HepG2 (cell line): ENCODE measurements at regions not wholly inside any gene's neighbourhood (a gene's known extent, or its start where the extent isn't known, plus 50 kb on each side); places are given as distances from the start of the nearest gene placed in this dataset.

ENCODE experiments used
- ATAC-seq: fragments of 200-7000 bp; cut with Tn5 transposase; 3 replicates; pipeline ENCODE4 v1.9.1; 2020; ENCODE audit warnings: mild to moderate bottlenecking, moderate library complexity
- BruUV-seq: library from RNA; stranded (reverse); fragments of 400-500 nt; replicated peaks from 2 replicates; lab custom pipeline; 2021; lab: Mats Ljungman, UMichigan
- CTCF ChIA-PET: fragments of 300-600 bp; formaldehyde crosslinking; extraction: SDS; loops from one replicate; lab custom pipeline; 2021; ENCODE audit warnings: low total read pairs, inconsistent platforms, low intra/inter-chr PET ratio; lab: Yijun Ruan, JAX
- POLR2A ChIA-PET: fragments of 350-600 bp; sonication (Branson Sonifier 250); formaldehyde crosslinking; loops from one replicate; lab custom pipeline; 2020; ENCODE audit warnings: antibody characterized with exemption, inconsistent platforms; lab: Yijun Ruan, JAX
- DNase-seq: peaks from one replicate; pipeline ENCODE4 v3.0.0-alpha.2; 2015; ENCODE audit warnings: low spot score
- FAIRE-seq: peaks from 3 replicates; lab custom pipeline; 2011; peaks lifted over from hg19 to GRCh38; lab: Jason Lieb, UNC
- H2AFZ ChIP-seq: one replicate; pipeline ENCODE4 v1.6.1; 2011; ENCODE audit warnings: low read length, inconsistent platforms
- H3K27ac ChIP-seq: fragments of 300-600 bp; 3 replicates; pipeline ENCODE4 v1.8.0; 2011; ENCODE audit warnings: mixed run types, mild to moderate bottlenecking, mixed read lengths, low read length, inconsistent platforms; ENCODE audit not compliant: insufficient read depth; ENCODE audit errors: extremely low read length
- H3K27me3 ChIP-seq, 2 experiments: fragments of 200-600 bp in 1 of 2; 2 replicates in 1 of 2; 3 replicates in 1 of 2; pipeline versions ENCODE4 v1.6.0 to v1.8.0; 2011; ENCODE audit warnings: low read length in 2 of 2, mild to moderate bottlenecking in 2 of 2, moderate library complexity in 2 of 2, inconsistent platforms in 1 of 2; ENCODE audit not compliant: insufficient read depth in 2 of 2, control insufficient read depth in 1 of 2
- H3K36me3 ChIP-seq, 2 experiments: fragments of 200-600 bp in 1 of 2; replicated peaks in 1 of 2; 2 replicates in 1 of 2; 3 replicates in 1 of 2; pipeline versions ENCODE4 v1.5.1 to v1.8.0; 2011; ENCODE audit warnings: low read length in 2 of 2, inconsistent platforms in 1 of 2; ENCODE audit not compliant: insufficient read depth in 2 of 2, control insufficient read depth in 1 of 2
- H3K4me1 ChIP-seq: 2 replicates; pipeline ENCODE4 v1.5.1; 2012; ENCODE audit warnings: low read length, inconsistent platforms; ENCODE audit not compliant: insufficient read depth
- H3K4me2 ChIP-seq: 2 replicates; pipeline ENCODE4 v1.6.0; 2011; ENCODE audit warnings: low read depth, low read length, inconsistent platforms
- H3K4me3 ChIP-seq, 3 experiments: fragments of 200-600 bp in 1 of 3; sonication (generic), shearing (Covaris generic) in 1 of 3; replicated peaks in 1 of 3; 2 replicates each; pipeline ENCODE4 v1.5.1; 2011 to 2016; ENCODE audit warnings: low read length in 3 of 3, inconsistent platforms in 2 of 3, low read depth in 2 of 3, mild to moderate bottlenecking in 2 of 3, control low read depth in 1 of 3, mixed read lengths in 1 of 3; ENCODE audit not compliant: insufficient read depth in 1 of 3
- H3K79me2 ChIP-seq: one replicate; pipeline ENCODE4 v1.6.1; 2011; ENCODE audit warnings: low read length, inconsistent platforms; ENCODE audit not compliant: insufficient read depth
- H3K9ac ChIP-seq: 2 replicates; pipeline ENCODE4 v1.6.0; 2011; ENCODE audit warnings: mild to moderate bottlenecking, low read depth, low read length, inconsistent platforms; ENCODE audit not compliant: insufficient read depth
- H3K9me3 ChIP-seq: 2 replicates; pipeline ENCODE4 v1.5.1; 2012; ENCODE audit warnings: mild to moderate bottlenecking, low read length
- H4K20me1 ChIP-seq: 2 replicates; pipeline ENCODE4 v1.6.0; 2011; ENCODE audit warnings: inconsistent platforms, mild to moderate bottlenecking, low read length, moderate library complexity; ENCODE audit not compliant: insufficient read depth
- BCL6 ChIP-seq: IDR thresholded peaks from 2 replicates; pipeline ENCODE4 v1.6.1; 2016; ENCODE audit warnings: missing genetic modification reagents, missing compliant biosample characterization
- DMAP1 ChIP-seq: IDR thresholded peaks from 2 replicates; pipeline ENCODE4 v1.6.1; 2016
- MLLT10 ChIP-seq: sonication (generic); formaldehyde crosslinking; IDR thresholded peaks from 2 replicates; pipeline ENCODE4 v1.4.0; 2020; ENCODE audit warnings: missing genetic modification reagents
- SSRP1 ChIP-seq: IDR thresholded peaks from 2 replicates; pipeline ENCODE4 v1.6.1; 2016; ENCODE audit warnings: control low read depth
- STAT6 ChIP-seq: sonication (generic); formaldehyde crosslinking; IDR thresholded peaks from 2 replicates; pipeline ENCODE4 v1.4.0; 2020; ENCODE audit warnings: missing genetic modification reagents, mild to moderate bottlenecking, borderline replicate concordance
- USF2 ChIP-seq, 2 experiments: sonication (generic) in 1 of 2; formaldehyde crosslinking in 1 of 2; IDR thresholded peaks; 2 replicates each; pipeline versions ENCODE4 v1.5.1 to v1.6.1; 2011 to 2020; ENCODE audit warnings: borderline replicate concordance in 1 of 2, low read depth in 1 of 2, low read length in 1 of 2, mild to moderate bottlenecking in 1 of 2, missing genetic modification reagents in 1 of 2, moderate library complexity in 1 of 2
- ZBTB21 ChIP-seq: sonication (generic); formaldehyde crosslinking; IDR thresholded peaks from 2 replicates; pipeline ENCODE4 v1.4.0; 2020; ENCODE audit warnings: missing genetic modification reagents
- ZNF12 ChIP-seq: sonication (generic); formaldehyde crosslinking; IDR thresholded peaks from 2 replicates; pipeline ENCODE4 v1.5.0; 2020; ENCODE audit warnings: missing genetic modification reagents
- ZNF276 ChIP-seq: sonication (generic); formaldehyde crosslinking; IDR thresholded peaks from 2 replicates; pipeline ENCODE4 v1.4.0; 2020; ENCODE audit warnings: mild to moderate bottlenecking, low read depth, missing genetic modification reagents
- ZNF552 ChIP-seq: sonication (generic); formaldehyde crosslinking; IDR thresholded peaks from 2 replicates; pipeline ENCODE4 v1.9.0; 2022; ENCODE audit warnings: missing genetic modification reagents, mild to moderate bottlenecking, borderline replicate concordance
- ZNF570 ChIP-seq: sonication (generic); formaldehyde crosslinking; IDR thresholded peaks from 2 replicates; pipeline ENCODE4 v1.4.0; 2020; ENCODE audit warnings: mild to moderate bottlenecking, missing genetic modification reagents, borderline replicate concordance
- ZSCAN25 ChIP-seq: sonication (generic); formaldehyde crosslinking; IDR thresholded peaks from 2 replicates; pipeline ENCODE4 v1.8.0; 2022; ENCODE audit warnings: mild to moderate bottlenecking, missing genetic modification reagents
- WGBS: methylation state at CpG from one replicate; pipeline ENCODE4 v1.1.6; 2017; ENCODE audit warnings: low lambda C conversion rate; 5-methylcytosine and 5-hydroxymethylcytosine counted together
- in situ Hi-C: cut with HindIII; loops from 2 replicates; pipeline ENCODE4 v1.10.0; 2017; ENCODE audit warnings: low pct_unique_long_range_greater_than_20kb; ENCODE audit not compliant: extremely low pct_ligation_motif_present
- intact Hi-C: fragments of 100-400 bp; cut with micrococcal nuclease; formaldehyde crosslinking; loops from one replicate; pipeline ENCODE4 v1.10.0; 2022; ENCODE audit not compliant: unreplicated experiment

GRCh38 chr1:223454959-223455358, 61.7 kb downstream of the CCDC185 start:
- 0% methylated on average over 1 of the region's 2 CpGs for WGBS
- no TSS peak for BruUV-seq
- no peaks in the 10 kb centered on the region for H3K9me3 ChIP-seq
- H3K27ac ChIP-seq = no peak overlapping the region
- H3K27me3 ChIP-seq = no peaks in the 10 kb centered on the region; a peak in 1 of 5 replicates
- no peak overlapping the region for H2AFZ ChIP-seq
- FAIRE-seq (no peak), ATAC-seq (no peak), DNase-seq (no peak)
- no peak for TF ChIP-seq ZBTB21
- H3K79me2 ChIP-seq = no peaks in the 10 kb centered on the region
- in situ Hi-C loops (no loop called here), intact Hi-C loops (loop anchor here (5.0 kb wide), 1 partner anchor 1197 kb away; no protein-coding TSS in a partner anchor)
- ChIA-PET POLR2A (interaction anchor here (0.6 kb wide), 1 partner anchor 756 kb away, joined by 4 read pairs; no protein-coding TSS in a partner anchor), CTCF (no interaction called here)
- H4K20me1 ChIP-seq = no peaks in the 10 kb centered on the region
- no peak overlapping the region for H3K4me3 ChIP-seq
- H3K4me1 ChIP-seq = no peaks in the 10 kb centered on the region
- no peak overlapping the region for H3K9ac ChIP-seq
- no peak overlapping the region for H3K4me2 ChIP-seq
- no peaks in the 10 kb centered on the region for H3K36me3 ChIP-seq

GRCh38 chr1:223455470-223455869, 62.3 kb downstream of the CCDC185 start:
- no peak for DNase-seq
- POLR2A ChIA-PET = no interaction called here
- BruUV-seq = no TSS peak
- no peak for TF ChIP-seq ZNF570 (CRISPR knock-in tag)
- TF ChIP-seq ZNF552 = no peak
- no peak for TF ChIP-seq MLLT10 (CRISPR knock-in tag)
- no peak for TF ChIP-seq USF2 (IDR thresholded peaks at IDR 0.05; ENCODE audit: low read depth, low read length)
- no peak for TF ChIP-seq USF2 (CRISPR knock-in tag; IDR thresholded peaks at IDR 0.05; ENCODE audit: borderline replicate concordance)
- no peak for TF ChIP-seq ZSCAN25
- TF ChIP-seq DMAP1 (CRISPR knock-in tag) = no peak
- TF ChIP-seq STAT6 (CRISPR knock-in tag) = no peak
- TF ChIP-seq BCL6 (CRISPR knock-in tag) = no peak
- TF ChIP-seq ZNF276 (CRISPR knock-in tag) = no peak
- TF ChIP-seq ZNF12 (CRISPR knock-in tag) = no peak
- no peak for TF ChIP-seq SSRP1 (CRISPR knock-in tag)

More at GRCh38 chr1:223455470-223455869, 62.3 kb downstream of the CCDC185 start:
- WGBS = 0% methylated on average over 1 of the region's 1 CpG
- Histone ChIP-seq H3K36me3 (no peaks in the 10 kb centered on the region), H3K4me1 (no peaks in the 10 kb centered on the region), H3K4me3 (no peak overlapping the region), H2AFZ (no peak overlapping the region), H3K79me2 (no peaks in the 10 kb centered on the region), H4K20me1 (no peaks in the 10 kb centered on the region), H3K27me3 (no peaks in the 10 kb centered on the region; a peak in 1 of 5 replicates), H3K9me3 (no peaks in the 10 kb centered on the region), H3K9ac (no peak overlapping the region), H3K27ac (no peak overlapping the region), H3K4me2 (no peak overlapping the region)
- intact Hi-C loops (loop anchor here (5.0 kb wide), 1 partner anchor 1197 kb away; no protein-coding TSS in a partner anchor), in situ Hi-C loops (no loop called here)
- ATAC-seq (no peak), FAIRE-seq (no peak)
- CTCF ChIA-PET = no interaction called here
